HG03064 (cell line): ENCODE measurements at regions not wholly inside any gene's neighbourhood (a gene's known extent, or its start where the extent isn't known, plus 50 kb on each side); places are given as distances from the start of the nearest gene placed in this dataset.

Source experiments
- ATAC-seq: cut with Tn5 transposase; IDR thresholded peaks from one replicate; pipeline ENCODE4 v1.9.1; 2021; ENCODE audit warnings: low read depth; ENCODE audit not compliant: unreplicated experiment

DNA sequence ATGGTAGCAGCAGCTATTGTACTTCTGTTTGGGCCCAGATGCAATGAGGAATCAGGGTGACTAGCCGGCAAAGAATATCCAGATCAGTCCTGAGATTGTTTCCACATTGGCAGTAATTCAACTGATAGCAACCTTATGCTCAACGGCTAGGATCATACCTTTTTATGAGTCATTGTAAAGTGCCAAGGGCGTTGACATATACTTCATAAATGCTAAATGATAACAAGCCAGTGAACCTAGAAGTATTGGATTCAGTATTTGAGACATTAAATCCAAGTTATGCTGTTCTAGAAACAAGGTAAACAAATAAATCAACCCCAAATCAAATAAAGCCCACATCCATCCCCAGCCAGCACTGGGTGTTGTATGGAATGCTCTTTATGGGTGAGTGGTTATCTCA is 207.1 kb upstream of the ZFHX3 start:
- ATAC-seq, result no peak

GRCh38 chr16:73253922-73254480 is 206.1 kb upstream of the ZFHX3 start:
- ATAC-seq, result no peak

DNA sequence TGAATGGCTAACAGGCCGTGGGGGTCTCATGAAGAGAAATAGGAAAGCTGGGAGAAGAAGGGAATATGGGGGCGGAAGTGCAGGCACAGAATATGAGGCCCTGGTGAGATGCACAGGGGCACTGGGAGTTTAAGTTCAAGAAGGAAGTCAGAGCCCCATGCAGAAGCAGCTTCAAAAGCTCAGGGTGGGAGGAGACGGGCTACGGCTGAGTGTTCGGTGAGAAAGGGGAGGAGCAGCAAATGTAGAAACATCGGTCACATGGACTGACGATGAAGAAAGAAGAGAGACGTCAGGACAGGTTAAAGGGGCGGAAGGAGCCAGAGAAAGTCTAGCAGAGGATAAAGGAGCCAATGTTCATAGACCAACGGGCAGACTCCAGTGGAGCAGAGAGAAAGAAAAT is 204.5 kb upstream of the ZFHX3 start:
- no peak for ATAC-seq

DNA sequence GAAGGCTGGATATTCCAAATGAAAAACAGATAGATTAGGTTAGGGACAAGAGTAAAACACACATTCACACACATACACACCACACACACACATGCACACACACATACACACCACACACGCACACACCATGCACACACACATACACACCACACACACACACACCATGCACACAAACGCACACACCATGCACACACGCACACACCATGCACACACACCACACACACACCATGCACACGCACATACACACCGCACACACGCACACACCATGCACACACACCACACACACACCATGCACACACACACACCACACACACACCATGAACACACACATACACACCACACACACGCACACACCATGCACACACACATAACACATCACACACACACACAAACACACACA is 203.7 kb upstream of the ZFHX3 start:
- no peak for ATAC-seq

GRCh38 chr16:73248316-73248715 is 200.4 kb upstream of the ZFHX3 start:
- ATAC-seq, result no peak

DNA sequence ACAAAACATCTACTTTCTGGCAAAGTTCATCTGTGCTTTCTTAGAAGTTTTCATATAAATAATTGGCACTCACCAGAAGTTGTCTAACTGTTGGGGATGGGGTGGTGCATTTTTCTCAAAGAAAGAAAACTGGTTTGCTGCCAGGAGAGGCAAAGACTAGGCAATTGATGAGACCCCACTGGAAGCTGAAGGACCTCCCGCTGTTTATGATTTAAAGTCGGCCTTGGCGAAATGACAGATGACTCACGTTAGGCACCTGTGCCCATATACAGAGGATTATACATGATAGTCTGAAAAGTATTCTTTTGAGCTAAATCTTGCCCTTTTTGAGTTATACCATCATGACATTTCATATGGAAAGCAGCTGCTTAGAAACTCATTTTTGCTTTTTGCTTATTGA is 193.0 kb upstream of the ZFHX3 start:
- no peak for ATAC-seq

DNA sequence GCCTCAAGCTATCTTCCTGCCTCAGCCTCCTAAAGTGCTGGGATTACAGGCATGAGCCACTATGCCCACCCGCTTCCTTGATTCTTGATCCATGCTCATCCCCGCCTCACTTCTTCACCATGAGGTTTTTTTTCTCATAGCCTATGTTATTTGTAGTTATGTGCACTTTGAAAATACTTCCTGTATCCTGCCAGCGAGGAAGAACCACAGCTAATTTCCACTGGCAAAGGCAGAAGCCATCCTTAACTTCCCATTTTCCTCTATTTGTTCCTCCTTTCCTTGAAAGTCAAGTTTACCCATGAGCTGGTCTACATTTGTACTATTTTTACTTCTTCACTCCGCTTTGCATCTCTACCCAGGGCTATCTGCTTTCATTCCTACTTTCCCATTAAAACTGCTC is 189.7 kb upstream of the ZFHX3 start:
- ATAC-seq, result no peak

DNA sequence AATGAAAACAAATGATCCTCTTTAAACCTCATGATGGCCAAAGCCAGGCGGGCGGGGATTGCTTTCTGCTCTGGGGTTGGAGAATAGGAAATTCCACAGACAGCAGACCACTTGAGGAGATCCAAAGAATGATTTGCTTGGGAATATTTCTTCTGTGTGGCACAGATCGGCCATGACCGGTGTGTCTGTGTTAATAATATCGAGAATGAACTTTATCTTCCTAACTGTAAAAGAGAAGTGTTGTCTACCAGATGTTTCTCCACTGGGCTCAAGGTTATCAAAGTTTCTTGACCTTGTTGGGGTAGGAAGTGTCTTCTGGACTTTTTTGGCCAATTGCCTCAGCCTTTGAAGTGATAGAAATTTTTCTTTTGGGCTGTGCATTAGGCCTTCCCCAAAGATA is 186.6 kb upstream of the ZFHX3 start:
- ATAC-seq, result no peak

DNA sequence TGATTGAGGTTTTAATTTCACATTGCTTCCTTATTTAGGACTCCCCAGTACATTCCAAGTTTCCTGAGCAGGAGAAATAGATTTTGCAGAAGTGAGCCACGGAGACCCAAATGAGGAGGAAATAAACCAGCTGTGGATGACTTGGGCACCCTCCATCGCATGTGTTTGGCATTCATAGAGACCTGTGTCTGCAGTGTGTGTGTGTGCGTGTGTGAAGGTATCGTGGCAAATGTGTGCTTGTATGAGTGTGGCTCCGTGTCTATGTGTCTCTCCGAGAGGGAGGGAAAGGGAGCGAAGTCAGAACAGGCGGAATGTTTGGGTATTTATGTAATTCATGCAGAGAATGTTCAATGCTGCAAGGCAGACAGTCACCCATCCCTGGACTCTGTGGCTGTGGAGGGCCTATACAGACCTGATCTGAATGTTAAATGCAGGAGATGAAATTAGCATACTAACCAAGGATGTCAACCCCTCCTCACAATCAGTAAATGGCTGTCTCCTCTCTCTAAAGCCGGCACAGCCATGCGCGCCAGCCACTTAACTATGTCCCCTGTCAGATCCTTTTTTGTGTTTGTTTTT is 186.0 kb upstream of the ZFHX3 start:
- no peak for ATAC-seq

DNA sequence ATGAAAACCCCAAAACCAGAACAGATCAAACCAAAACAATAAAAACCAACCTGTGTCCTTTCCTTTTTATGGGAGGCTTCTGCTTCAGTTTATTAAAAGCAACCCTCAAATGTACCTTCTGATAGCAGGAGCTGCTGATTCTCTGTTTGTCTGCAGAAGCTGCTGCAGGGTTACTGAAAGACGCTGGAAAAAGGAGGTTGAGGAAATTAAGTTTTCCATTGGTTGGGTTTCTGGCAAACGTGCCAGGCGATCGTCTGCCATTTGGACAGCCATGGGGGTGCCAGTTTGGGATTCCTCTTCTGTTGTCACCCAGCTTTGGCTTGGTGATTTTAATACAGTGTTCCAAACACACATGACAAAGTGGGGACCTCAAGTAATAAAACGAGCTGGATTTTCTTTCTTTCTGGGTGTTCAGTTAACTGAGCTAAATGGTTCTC is 185.4 kb upstream of the ZFHX3 start:
- no peak for ATAC-seq

DNA sequence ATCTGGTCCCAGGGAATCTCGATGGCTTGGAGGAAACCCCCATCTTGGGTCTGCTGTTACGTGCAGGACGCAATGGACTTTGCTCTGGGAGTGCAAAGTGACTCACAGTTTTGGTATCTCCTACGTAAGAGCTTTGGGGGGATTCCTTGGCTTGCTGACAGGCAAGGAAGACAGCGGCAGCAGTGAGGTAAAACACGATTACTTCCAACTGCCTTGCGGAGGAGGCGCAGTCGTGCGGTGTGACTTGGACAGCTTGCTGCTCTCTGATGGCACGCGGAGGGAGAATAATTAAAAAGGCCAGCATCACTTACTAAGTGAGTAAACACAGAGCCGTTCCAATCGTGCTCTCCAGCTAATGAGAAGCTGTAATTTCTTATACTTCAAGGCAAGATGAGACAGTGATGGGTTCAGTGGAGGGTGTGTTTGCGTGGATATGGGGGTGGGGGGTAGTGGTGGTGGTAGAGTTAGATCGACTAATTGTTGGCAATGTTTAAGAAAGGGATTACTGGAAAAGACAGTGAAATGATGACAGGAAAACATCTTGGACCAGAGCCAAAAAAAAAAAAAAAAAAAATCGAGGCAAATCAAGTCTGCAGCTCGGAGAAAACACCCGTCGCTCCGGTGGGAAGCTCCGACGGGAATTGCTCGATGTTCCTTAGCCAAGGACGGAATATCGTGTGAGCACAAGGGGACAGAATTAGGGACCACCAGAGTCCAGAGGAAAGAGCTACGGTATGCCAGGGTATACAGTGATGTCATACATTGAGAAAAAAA is 184.8 kb upstream of the ZFHX3 start:
- ATAC-seq, result no peak

- ATAC-seq, result no peak
Measured at GRCh38 chr16:73231944-73232554, 184.1 kb upstream of the ZFHX3 start.

- ATAC-seq, result no peak
Measured at GRCh38 chr16:73231379-73231778, 183.5 kb upstream of the ZFHX3 start.

- ATAC-seq, result no peak
Measured at GRCh38 chr16:73230651-73231050, 182.7 kb upstream of the ZFHX3 start.

DNA sequence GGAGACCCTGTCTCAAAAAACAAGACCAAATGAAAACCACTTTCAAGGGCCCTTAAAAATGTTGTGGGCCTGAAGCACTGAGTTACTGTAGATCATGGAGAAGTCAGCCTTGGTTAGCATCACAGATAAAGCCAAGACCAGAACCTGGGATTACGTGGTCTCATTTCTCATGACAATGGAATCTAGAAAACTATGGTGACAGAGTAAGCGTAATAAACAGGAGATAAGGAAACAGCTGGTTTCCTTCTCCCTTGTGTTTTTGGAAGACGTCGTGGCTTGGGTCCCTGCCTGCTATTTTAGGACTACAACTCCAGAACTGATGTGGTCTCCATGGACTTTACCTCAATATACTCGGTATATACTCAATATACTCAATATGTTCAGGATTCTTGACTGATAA is 180.7 kb upstream of the ZFHX3 start:
- ATAC-seq, result no peak

DNA sequence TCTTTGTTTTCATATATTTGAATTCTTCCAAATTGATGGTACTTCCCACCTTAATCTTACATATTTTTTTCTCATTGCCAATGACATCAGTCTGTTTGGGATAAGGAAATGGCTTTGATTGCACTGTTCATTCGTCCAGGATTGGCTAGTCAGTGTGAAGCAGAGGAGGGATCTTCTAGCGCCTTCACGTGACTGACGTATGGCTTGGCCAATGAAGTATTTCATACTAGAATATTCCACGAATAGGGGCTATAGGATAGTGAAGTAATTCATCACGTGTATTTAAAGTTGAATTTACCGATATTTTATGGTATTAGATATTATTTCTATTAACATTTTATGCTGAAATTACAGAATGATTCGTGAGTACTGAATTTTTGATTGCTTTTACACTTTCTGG is 178.7 kb upstream of the ZFHX3 start:
- no peak for ATAC-seq

DNA sequence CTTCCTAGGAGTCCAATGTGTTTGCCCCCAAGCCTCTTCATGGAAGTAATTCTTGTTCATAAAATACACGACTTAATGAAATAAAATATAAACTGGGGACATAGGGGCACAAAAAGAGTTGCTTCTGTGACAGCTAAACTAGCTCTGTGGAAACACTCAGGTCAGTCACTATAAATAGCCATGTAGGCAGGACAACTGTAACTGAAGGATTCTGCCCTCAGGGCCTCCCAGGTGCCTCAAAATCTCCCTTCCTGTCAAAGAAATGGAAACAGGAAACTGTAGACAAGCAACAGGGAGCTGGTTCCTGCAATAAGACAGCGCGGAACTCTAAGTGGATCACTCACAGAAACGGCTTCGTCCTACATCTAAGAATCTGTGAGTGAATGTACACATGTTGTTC is 178.1 kb upstream of the ZFHX3 start:
- no peak for ATAC-seq

- no peak for ATAC-seq
Measured at GRCh38 chr16:73220836-73221235, 172.9 kb upstream of the ZFHX3 start.

DNA sequence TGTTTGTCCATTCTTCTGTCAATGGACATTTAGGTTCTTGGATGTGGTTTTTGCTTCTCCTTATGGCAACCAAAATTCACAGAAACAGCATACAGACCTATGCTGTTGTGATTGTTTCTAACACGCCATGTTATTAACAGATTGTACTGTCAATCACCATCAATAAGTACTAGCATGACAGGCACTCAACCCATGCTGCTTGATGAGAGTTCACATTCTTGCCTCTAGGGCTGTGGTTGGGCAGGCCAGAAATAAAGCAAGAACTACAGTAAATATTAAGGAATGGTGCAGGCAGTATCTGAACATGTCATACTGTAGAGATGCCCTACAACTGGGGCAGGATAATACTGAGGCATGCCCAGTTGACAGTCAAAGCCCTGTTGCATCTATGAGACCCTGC is 171.2 kb upstream of the ZFHX3 start:
- ATAC-seq, result no peak

DNA sequence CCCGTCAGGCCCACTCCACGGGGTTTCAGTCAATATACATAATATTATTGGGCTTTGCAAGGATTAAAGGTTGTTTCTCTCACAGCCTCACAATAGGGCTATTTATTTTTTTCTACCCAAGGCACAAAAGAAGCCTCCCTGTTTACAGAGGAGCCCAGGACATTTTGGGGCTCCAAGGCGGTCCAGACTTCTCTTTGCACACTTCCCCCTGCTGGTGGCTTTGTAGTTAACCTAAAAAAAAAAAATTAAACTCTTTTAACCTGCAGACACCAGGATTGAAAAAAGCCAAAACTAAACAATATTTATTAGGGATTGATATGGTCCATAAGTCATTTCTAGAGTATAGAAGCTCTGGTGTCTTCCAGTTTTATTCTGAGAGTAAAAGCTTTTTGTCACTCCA is 169.7 kb upstream of the ZFHX3 start:
- no peak for ATAC-seq

DNA sequence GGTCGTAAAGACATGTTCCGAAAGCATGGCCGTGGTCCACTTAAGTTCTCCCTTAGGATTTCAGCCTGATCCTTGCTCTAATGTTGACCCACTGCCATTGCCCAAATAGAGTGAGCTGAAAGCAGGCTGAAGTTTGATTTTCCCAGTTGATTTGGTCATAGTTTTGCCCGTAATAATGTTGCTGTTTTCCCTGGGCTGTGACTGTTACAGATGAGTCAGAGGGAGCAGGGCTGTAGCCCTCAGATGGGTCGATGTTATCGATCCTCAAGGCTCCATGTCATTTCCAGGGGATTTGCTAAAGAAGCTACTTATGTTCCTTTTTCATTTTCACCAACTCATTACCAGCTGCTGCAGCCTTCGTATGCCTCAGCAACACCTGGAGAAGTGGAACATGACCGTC is 169.0 kb upstream of the ZFHX3 start:
- no peak for ATAC-seq
